ENCODE measurements at regions not wholly inside any gene's neighbourhood (a gene's known extent, or its start where the extent isn't known, plus 50 kb on each side); places are given as distances from the start of the nearest gene placed in this dataset.
"Not testable (repeated sequence)": the region's sequence is repeated elsewhere in the genome, so short reads cannot be mapped to it uniquely, and the experiment has no call there.

DNA sequence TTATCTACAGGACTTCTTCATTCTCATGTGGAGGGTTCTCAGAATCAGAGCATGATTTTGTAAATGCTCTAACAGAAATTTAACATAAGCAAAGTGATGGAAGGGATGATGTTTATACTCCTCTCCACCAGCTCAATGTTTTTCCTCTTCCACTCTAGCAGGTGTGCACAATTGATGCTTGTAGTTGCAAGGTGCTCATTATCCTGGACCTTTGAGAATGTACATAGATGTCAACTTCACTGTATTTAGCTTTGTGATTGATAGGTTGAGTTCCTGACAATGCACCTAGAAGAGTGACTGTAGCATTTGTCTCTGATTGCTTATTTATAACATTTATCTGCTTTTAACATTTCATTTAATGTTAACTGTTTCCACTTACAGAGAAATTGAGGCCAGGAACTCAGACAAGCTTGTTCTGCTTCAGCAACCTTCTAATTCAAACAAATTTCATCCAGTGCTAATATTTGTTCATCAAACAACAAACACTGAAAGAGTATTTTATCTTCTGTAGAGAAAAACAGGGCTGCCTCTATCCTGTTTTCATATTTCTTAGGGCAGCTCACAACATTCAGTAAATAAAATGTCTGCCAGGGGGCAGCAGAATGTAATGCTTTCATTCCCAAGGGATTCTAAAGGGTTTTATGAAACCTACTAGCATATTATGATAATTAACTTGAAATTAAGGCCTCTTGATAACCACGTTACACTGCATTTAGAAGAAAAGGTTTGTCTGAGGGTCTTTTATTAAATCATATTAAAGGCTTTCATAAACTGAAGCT lies 127.9 kb upstream of the NOL4 start:
- no peak for DNase-seq (ENCODE audit: low read depth, low spot score)

DNA sequence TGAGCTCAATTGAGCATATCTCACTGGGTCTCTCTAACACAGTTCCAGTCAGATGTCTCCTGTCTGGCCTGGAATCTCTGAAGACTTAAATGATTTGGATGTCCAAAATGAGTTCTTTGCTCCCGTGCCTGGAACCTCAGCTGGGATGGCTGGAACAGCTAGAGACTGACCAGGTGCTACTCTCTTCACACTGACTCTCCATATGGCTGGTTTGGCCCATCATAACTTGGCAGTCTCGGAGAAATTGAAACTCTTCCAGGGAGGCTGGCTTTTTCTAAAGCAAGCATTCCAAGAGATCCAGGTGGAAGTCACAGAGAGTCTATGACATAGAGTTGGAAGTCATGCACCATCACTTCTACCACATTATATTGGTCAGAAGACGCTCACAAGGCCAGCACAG lies 129.6 kb upstream of the NOL4 start:
- no peak for DNase-seq (ENCODE audit: low read depth, low spot score)

DNA sequence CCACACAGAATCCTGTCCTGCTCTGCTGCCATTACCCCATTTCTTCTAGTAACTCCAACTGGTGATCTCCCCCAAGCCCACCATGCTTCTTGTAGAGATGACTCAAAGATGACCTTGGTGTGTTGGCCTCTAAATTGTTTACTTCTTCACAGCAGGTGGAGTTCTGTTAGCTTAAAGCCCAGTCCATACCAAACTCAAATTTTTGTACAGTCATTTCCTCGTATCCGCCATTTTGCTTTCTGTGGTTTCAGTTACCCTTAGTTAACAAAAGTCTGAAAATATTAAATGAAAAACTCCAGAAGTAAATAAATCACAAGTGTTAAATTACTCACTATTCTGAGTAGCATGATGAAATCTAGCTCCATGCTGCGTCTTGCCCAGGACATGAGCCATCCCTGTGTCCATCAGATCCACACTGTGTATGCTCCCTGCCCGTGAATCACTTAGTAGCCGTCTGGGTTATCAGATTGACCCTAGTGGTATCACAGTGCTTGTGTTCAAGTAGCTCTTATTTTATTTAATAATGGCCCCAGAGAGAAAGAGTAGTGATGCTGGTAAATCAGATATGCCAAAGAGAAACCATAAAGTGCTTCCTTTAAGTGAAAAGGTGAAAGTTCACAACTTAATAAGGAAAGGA lies 133.3 kb upstream of the NOL4 start:
- no peak for DNase-seq (ENCODE audit: low read depth, low spot score)

DNA sequence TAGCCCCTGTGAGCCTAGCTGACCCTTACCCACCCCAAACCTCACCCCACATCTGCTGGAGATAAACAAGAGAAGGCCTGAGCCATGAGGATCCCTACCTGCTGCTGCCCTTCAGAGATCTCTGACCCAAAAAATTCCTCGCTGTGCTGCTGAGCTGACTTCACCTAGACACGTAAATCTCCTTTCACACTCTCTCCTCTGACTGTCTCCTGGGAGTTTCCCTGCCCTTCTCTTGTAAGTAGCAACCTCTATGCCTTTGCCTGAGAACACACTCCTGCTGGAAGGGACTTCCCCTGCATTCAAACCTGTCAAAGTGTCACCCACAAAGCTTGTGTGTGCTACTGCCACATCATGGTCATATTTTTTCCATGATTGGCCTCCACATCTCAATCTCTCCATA lies 134.2 kb upstream of the NOL4 start:
- DNase-seq (ENCODE audit: low read depth, low spot score): no peak

DNA sequence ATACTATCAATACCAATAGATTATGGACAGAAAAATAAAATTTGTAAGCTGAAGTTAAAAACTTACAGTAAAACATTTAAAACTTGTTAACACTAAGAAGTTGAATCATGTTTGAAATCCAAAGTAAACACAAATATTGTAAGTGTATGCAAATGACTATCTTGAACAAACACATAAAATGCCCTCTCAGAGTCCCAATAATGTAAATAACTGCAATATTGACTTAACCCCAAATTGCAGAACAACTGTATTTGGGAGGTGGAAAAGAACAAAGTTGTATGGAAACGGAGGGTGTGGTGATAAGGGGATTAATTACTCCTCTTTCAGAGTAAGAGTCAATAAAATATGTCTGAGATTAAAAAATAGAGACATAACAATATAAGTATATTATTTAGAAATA lies 140.0 kb upstream of the NOL4 start:
- DNase-seq (ENCODE audit: low read depth, low spot score): no peak

DNA sequence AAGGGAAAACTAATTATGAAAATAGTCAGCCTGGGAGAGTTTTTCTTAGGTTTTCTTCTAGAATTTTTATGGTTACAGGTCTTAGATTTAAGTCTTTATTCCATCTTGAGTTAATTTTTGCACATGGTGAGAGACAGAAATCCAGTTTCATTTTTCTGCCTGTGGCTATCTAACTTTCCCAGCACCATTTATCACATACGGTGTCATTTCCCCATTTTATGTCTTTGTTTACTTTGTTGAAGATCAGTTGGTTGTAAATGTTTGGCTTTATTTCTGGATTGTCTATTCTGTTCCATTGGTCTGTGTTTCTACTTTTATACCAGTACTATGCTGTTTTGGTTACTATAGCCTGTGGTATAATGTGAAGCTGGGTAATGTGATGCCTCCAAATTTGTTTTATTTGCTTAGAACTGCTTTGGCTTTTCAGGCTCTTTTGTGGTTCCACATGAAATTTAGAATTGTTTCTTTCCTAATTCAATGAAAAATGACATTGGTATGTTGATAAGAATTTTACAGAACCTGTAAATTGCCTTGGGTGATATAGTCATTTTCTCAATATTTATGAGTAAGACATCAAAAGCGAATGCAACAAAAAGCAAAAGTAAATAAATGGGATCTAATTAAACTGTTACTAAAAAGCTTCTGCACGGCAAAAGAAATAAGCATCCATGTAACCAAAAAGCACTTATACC lies 146.1 kb upstream of the NOL4 start:
- DNase-seq (ENCODE audit: low read depth, low spot score): no peak

DNA sequence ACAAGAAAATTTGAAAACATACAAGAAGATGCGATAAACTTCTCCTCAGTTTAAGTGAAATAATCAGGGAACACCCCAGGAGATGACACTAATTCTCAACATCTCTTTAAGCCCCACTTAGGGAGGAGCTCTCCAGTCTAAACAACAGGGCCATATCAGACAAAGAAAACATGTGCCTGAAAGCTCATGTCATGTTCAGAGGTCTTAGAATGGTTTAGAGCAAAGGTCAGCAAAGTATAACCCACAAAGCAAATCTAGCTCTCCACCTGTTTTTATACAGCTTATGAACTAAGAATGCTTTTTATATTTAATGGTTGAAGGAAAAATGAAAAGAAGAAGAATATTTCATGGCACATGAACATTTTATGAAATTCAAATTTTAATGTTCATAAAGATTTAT lies 155.6 kb upstream of the NOL4 start:
- DNase-seq (ENCODE audit: low read depth, low spot score): no peak

DNA sequence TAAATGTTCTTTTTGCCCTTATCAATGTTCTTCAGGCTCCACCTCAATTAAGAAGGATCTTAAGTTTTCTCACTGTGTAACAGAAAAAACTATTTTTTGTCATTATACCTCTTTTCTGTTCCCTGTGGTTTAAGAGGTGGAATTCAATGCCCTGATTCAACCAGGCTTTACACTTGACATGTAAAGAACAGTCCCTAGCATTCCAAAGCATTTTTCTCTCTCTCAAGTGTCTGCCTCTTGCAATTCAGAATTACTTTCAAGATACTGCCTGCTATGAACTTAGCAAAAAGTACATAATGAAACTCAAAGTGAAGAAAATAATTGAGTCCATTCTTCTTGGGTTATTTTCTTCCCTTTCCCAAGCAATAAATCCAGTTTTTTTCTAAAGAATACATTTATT lies 160.6 kb upstream of the NOL4 start:
- DNase-seq (ENCODE audit: low read depth, low spot score): no peak

DNA sequence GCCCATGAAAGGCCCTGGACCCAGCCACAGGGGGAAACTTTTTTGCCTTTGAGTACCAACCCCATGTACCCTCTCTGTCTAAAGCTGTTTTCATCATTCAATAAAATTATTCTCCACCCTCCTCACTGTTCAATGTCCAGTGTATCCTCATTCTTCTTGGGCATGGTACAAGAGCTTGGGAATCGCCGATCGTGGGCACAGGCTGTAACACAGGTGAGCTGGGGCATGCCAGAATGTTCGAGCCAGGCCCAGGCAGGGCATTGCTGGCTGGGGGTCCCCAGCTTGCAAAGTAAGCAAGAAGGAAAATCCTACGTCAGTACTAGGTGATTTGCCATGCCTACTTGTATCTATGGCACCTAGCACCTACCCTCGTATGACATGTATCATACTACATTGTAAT lies 162.1 kb upstream of the NOL4 start:
- DNase-seq (ENCODE audit: low read depth, low spot score): no peak

DNA sequence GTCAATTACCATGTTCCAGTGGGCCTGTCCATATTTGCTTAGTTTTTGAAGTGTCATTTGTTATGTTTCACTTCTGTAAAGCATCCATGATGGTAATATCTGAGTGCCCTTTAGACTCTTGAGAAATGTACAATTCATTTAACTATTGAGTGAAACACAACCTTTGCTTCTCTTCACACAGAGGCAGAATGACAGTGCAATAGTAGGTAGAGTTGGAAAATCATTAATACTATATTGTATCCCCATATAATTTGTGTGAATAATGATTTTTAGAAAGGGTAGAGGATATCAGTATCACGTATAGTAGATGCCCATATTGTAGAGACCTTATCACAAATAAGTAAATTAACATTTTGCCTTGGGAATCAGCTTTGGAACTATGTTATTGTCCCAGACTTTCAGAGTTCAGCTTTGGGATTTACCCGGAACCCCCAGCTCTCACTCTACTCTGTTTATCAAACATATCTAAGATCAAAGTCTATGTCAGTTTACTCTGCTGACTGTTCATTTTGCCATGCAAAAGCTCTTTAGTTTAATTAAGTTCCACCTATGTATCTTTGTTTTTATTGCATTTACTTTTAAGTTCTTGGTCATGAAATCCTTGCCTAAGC lies 172.7 kb upstream of the NOL4 start:
- no peak for DNase-seq (ENCODE audit: low read depth, low spot score)

DNA sequence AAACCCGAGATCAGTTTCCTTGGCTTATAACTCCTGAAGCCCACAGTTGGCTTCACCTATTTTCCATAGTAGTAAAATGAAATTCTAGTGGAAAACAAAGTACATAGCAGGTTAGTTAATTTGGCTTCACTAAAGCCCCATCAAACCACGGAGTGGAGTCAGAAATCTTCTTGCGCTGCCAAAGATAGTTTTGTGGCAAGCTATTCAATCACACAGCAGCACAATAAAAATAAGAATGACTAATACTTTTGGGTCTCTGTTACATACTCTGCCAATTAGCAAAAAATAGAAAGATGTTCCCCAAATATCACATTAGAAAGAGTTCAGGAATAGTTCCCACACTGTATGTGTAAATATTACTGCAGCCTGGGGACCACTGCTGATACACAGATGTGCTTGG lies 175.2 kb upstream of the NOL4 start:
- DNase-seq (ENCODE audit: low read depth, low spot score): no peak

DNA sequence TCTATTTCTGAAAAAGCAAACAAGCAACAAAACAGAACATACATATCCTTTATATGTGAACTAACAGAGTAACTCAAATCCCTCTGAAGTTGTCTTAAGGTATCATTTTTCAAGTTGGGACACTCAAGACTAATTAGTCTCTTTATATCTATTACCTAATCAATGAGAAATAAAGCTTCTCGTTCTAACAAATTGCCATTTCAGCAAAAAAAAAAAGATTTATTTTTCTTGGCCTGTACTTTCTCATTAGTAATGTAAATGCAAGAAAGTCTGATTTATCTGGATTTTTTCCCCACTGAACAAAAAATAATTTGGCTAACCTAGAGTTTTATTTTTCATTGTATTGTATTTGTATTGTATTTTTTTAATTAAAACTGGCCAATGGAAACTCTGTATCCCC lies 176.1 kb upstream of the NOL4 start:
- DNase-seq (ENCODE audit: low read depth, low spot score): no peak

DNA sequence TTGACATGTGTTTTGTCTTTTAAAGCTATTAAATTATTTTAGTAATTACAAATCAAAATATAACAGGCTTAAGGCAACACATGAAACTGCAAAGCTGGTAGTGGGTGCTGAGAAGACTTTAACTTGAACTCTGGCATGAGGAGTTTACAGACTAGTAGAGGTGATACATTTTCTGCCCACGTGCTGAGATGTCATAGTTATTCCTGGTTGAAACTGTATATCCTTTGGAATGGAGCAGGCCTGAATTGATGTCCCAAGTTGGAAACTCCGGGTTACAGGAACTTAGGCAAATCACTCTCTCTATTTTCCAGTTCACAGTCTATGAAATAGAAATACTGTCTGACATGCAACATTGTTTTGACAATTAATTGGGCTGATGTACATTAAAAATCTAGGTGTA lies 177.1 kb upstream of the NOL4 start:
- DNase-seq (ENCODE audit: low read depth, low spot score): no peak

DNA sequence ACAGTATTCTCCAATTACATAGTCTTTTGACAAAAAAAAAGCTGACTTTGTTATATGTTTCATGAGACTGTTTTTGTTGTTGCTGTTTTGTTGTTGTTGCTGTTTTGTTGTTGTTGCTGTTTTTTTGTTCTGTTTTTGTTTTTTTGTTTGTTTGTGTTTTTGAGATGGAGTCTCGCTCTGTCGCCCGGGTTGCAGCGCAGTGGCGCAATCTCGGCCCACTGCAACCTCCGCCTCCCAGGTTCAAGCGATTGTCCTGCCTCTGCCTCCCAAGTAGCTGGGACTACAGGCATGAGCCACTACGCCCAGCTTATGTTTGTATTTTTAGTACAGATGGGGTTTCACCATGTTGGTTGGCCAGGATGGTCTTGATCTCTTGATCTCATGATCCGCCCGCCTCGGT lies 182.8 kb upstream of the NOL4 start:
- not testable (repeated sequence) for DNase-seq (ENCODE audit: low read depth, low spot score)

DNA sequence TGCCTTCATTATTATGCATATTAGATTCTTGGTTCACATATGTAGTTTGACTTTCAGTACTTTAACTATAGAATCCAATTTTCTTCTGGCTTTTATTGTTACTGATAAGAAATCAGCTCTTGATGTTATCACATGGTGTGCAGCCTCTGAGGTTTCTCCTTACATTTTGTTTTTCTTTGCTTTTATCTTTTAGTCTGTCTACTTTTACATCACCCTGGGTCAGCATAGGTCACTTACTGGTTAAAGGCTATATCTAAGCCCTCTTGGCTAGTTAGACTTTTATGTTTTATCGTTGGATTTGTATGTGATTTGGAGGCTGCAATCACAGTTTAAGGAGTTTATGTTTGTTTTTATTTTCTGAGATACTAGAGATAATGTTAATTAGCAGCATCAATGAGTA lies 187.2 kb upstream of the NOL4 start:
- DNase-seq (ENCODE audit: low read depth, low spot score): no peak

DNA sequence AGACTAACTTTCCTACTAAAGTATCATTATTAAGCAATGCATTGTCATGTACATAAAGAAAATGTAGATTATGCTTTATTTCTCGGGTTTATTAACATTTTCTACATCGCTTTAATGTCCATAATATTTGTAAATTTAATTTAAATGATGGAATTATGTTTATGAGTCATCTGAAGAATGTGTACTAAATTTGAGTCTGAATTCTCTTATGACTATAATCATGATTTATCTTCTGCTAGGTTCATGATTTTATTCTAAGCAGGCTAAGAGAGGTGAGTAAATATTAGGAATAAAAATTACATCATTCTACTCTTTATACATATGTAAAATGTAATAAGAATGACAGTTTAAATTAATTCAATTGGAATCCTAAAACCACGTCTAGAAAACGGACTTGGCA lies 206.3 kb upstream of the NOL4 start:
- DNase-seq (ENCODE audit: low read depth, low spot score): no peak

DNA sequence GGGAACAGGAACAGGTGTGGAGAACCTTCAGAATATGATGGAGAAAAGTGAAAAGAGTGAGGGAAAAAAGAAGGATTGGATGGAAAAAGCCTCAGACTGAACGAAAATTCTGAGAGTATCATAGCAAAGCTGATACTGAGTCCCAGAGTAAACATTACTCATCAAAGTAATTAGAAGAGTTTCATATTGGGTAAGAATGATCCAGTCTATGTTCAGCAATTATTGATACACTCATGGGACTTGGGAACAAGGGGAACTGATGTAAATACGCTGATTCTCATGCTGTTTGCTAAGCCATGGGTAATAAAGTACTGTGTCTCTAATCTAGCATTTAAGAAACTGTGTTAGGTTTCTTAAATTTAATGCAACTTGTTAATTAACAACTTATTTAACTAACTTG lies 219.9 kb upstream of the NOL4 start:
- DNase-seq (ENCODE audit: low read depth, low spot score): no peak

DNA sequence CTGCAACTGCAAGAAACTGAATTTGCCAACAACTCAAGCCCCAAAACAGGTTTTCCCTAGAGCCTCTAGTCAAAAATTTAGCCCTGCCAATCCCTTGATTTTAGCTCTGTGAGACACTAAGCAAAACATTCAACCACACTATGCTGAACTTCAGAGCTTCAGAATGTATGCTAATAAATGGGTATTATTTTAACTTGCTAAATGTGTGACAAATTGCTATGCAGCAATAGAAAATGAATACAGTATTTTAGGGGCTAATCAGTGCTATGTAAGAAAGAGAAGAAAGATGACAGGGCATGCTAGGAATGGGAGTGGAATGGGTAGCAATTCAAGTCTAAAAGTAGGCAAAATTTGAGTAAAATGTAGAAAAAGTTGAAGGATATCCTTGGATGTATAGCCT lies 223.9 kb upstream of the NOL4 start:
- no peak for DNase-seq (ENCODE audit: low read depth, low spot score)

DNA sequence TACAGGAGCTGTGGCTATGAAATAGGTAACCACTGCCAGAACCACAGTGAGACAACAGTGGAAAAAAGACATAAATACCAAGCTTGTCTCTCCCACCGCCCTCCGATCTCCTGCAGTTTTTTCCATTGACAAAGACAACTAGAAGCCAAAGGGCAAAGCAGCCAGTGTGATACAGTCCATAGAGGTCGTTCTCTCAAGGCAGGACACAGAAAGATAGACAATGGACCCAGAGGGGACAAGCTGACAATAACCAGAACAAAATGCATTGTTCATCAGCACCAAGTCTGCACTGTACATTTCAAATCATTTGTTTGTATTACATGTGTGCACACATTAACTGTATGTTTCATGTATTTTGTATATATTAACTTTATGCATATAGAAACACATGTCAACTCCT lies 233.0 kb upstream of the NOL4 start:
- no peak for DNase-seq (ENCODE audit: low read depth, low spot score)

DNA sequence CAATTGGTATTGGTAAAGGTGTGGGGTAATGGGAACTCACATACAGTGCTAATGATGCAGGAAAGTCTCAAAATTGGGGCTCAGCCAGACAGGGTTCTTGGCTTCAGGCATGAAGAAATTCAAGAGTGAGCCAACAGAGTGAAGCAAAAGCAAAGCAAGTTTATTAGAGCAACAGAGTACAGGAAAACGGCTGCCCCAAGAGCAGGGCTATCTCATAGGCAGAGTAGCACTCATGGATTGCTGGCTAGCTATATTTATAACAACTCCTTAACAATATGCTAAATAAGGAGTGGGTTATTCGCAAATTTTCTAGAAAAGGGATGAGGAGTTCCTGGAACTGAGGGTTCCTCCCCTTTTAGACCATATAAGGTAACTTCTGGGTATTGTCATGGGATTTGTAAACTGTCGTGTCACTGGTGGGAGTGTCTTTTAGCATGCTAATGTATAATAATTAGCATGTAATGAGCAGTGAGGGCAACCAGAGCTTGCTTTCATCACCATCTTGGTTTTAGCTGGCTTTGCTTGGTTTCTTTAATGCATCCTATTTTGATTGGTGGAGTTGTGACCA lies 233.8 kb upstream of the NOL4 start:
- DNase-seq (ENCODE audit: low read depth, low spot score): no peak

DNA sequence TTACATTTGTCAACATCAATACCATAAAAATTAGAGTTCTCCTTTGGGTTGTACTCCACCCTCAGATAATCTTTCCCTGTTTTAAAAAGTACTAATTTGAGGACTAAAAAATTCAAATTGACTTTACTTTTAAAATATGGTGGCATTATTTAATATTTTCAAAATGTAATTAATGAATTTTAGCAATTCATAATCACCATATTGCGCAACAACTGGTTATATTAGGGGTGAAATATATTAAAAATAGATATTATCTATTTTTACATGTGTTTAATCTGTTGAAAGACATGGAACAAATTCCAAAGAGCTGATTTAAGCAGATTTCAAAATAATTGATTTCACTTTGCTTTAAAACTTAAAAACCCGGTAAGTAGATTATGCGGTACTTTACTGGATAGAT lies 236.6 kb upstream of the NOL4 start:
- DNase-seq (ENCODE audit: low read depth, low spot score): no peak

DNA sequence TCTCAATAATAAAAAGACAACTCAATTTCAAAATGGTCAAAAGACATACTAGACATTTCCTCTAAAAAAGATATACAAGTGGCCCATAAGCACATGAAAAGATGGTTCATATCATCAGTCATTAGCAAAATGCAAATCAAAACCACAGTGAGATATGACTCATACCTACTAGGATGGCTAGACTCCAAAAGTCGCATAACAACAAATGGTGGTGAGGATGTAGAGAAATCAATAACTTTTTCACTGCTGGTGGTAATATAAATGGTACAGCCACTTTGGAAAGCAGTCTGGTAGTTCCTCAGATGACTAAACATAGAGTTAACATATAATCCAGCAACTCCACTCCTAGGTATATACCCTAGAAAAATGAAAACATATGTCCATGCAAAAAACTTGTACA lies 242.3 kb upstream of the NOL4 start:
- DNase-seq (ENCODE audit: low read depth, low spot score): no peak
